HG02623 (cell line): ENCODE measurements at regions not wholly inside any gene's neighbourhood (a gene's known extent, or its start where the extent isn't known, plus 50 kb on each side); places are given as distances from the start of the nearest gene placed in this dataset.
"Not testable (repeated sequence)": the region's sequence is repeated elsewhere in the genome, so short reads cannot be mapped to it uniquely, and the experiment has no call there.

ENCODE experiments used
- ATAC-seq: cut with Tn5 transposase; IDR thresholded peaks from one replicate; pipeline ENCODE4 v1.9.1; 2021; ENCODE audit warnings: moderate library complexity; ENCODE audit not compliant: unreplicated experiment

GRCh38 chr3:18194431-18194830, 230.7 kb downstream of the SATB1 start:
- ATAC-seq: no peak

GRCh38 chr3:18190646-18191045, 234.5 kb downstream of the SATB1 start:
- ATAC-seq: no peak

DNA sequence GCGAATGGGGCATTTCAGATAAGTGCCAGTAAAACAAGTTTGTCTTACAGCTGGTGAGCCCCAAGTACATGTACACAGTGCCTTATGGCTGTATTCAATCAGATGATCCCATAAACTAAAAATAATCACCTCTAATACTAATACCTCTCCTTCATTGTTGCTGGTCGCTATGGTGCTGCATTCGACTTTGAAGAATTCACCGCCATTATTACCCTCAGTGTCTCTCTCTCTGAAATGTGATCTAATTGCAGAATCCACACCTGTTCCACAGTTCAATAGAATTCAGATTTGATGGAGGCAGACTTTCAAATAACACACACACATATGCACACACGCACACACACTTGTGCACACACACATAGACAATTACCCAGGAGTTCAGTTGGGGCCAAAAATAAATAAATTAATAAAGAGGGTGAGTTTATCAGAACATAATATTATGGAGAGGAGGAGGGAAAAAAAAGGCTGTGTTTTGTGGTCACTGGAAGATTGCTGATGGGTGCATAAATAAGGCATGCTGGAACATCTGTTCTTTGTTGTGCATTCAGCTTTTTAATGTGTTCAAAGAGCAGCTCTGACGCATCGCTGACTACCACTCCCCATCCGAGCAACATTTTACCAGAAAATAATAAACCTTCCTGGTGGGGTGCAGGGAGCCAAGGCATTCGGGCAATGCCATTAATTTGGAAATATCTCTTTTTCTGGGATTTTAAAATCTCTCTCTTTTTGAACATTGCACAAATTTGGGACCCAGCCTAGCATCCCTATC, 235.7 kb downstream of the SATB1 start:
- no peak for ATAC-seq

DNA sequence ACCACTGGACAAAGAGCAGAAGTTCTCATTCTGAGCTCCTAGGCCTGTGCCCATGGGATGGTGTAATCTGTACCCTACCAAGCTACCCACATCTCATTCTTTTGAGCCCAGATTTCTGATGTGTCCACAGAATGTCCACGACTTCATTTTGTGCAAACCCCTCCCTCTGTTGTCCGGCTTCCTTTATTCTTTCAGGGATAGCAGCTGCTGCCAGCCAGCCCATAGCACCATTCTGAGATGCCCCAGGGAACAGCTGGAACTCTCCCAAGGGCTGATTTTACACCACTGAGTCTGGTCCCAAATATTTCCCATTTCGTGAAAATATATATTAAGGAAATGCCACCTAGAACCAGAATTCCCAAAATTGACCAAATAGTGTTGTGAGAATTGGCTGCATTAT, 236.6 kb downstream of the SATB1 start:
- no peak for ATAC-seq

- ATAC-seq: no peak
Measured at GRCh38 chr3:18185624-18186023, 239.5 kb downstream of the SATB1 start.

- not testable (repeated sequence) for ATAC-seq
Measured at GRCh38 chr3:18182923-18183322, 242.2 kb downstream of the SATB1 start.

DNA sequence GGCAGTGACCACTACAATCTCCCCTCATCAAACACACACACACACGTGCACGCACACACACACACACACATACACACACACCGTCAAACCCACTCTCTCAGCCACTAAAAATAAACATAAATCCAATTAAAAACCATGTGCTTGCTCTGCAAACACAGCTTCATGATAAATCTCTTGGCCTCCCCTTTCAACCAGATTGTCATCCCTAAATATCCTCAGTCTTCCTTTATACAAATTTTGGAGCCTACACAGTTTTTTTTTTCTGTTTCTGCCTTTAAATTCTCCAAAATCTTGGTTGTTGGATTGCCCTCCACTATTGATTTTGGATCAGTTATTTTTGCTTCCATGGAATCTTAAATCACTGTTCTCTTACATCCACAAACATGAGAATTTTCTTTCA, 245.6 kb downstream of the SATB1 start:
- ATAC-seq: no peak

DNA sequence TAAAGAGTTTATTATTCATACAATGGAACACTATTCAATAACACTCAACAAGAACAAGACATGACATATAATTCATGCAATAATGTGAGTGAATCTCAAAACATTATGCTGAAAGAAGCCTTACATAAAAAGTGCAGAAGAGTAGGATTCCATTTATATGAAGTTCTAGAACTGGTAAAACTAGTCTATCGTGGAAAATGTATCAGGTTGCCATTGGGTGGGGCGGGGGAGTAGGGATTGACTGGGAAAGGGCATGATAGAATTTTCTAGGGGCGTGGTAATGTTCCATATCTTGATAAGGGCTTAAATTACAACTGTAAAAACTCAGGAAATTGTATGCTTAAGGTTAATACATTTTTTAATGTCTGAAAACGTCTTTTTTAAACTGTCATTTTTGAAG, 247.9 kb downstream of the SATB1 start:
- no peak for ATAC-seq

GRCh38 chr3:18173891-18174290, 251.2 kb downstream of the SATB1 start:
- ATAC-seq: not testable (repeated sequence)

DNA sequence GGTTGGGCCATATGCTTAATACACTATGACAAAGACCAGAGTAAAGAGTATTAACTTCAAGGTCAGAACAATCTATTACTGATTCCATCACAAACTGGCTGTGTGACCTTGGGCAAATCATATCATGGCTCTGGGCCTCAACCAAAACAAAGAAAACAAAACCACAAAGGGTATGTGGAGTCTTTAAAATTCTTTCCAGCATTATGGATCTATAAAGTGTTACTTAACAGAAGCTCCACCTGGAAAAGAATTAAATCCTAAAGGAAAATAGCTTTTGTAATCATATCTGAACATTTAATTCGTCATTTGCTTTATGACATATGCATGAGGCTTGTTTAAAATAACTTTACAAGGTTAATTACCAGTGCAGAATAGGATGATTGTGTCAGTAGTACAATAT, 265.5 kb downstream of the SATB1 start:
- ATAC-seq: no peak

GRCh38 chr3:18153571-18154173, 271.5 kb downstream of the SATB1 start:
- ATAC-seq: no peak

DNA sequence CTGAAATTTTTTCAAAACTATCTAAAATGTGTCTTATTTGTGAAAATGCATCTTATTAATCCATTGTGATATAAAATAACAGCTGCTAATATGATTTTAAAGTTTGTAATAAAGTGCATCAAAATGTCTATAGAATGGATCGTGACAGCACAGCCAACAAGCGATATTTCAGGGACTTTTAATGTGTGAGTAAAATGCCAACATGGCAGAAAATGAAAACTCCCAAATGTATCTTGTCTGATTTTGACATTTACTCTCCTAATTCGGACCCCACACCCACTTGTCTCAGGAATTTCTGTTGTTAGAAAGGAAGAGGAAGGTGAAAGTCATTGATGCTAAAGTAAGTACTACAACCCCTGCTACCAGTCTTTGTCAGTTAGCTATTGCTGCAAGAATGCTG, 273.9 kb downstream of the SATB1 start:
- ATAC-seq: no peak

- ATAC-seq: no peak
Measured at GRCh38 chr3:18149935-18150334, 275.2 kb downstream of the SATB1 start.

GRCh38 chr3:18149386-18149785, 275.8 kb downstream of the SATB1 start:
- no peak for ATAC-seq

DNA sequence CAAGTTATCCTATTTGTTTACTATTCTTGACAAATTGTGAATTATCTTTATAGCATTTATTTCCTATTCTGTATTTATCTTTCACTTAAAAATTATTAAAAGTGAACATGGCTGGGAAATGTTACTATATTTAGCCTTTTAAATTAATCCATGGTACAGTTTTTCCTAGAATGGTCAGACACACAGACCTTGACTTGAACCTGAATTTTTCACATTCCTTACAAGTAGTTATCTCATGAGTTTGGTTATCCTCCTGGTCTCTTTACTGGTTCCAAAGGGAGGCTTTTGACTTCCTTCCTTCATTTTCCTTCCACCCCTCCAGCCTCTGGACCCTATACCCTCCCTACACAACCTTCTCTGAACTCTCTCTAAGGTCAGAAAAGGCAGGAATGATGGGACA, 280.6 kb downstream of the SATB1 start:
- ATAC-seq: no peak

GRCh38 chr3:18143258-18143780, 281.8 kb downstream of the SATB1 start:
- no peak for ATAC-seq

DNA sequence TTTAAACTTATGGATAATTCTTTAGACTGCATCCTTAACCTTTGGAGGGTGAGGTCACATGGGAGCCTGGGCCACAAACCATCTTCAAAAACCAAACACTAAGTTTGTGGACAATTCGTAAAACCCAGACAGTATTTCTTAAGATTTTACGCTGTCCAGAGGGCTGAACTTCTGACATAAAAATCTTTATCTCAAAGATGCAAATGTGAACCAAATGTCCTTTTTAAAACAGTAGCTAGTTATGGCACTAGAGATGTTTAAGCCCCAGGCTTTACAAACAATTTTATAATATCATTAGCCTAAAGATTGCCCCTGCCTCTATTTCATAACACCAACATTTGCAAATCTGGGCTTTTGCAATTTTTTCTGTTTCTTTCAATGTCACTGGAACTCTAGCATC, 287.2 kb downstream of the SATB1 start:
- ATAC-seq: no peak

DNA sequence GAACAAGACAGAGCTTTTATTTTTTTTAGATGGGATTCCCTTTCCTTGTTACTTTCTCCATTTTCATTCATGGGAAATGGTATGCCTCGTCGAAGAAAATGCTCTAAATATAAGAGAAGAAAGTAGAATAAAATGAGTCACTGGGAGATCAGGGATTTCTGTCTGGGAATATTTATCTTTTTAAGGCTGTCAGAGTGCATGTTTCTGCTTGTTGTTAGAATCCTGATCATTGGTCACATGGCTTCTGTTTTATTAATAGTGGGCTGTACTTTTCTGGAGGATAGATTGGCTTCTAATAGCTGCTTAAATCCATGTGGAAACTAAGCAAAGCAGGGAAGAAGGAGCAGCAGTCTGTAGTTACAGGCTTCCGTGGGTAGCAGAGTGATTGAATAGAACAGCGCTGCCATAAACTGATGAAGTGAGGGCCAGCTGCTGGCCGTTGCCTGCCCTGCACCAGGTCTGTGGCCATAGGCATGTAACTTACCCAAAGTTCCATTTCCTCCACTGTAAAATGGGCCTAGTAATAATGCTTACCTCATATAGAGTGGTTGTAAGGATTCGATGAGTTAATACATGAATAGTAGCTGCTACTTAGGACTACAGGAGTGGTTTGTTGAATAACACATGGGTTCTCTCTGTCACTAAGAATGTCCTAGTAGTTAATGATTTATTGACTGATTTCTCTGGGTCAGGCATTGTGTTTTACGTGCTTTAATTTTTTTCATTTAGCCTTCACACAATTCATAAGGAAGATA, 289.9 kb downstream of the SATB1 start:
- ATAC-seq: no peak

- ATAC-seq: no peak
Measured at GRCh38 chr3:18134386-18135059, 290.6 kb downstream of the SATB1 start.

DNA sequence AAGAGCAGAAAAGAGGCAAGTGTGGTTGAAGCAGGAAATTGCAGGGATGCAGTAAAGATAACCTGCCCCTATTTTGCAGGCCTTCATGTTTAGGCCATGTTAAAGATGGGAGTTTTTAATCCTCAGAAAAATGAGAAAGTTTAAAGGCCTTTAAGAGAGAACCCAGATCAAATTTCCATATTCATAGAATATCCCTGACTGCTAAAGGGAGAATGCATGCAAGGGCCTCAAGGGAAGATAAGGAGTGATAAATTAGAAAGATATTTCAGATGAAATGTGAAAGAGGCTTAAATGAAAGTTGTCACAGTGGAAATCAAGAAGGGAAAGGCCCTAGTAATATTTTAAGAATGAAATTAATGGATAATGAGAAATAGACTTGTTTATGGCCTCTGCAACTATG, 292.1 kb downstream of the SATB1 start:
- no peak for ATAC-seq
